Prostate gland (tissue), 2 donors: ENCODE measurements at regions not wholly inside any gene's neighbourhood (a gene's known extent, or its start where the extent isn't known, plus 50 kb on each side); places are given as distances from the start of the nearest gene placed in this dataset.

Source experiments
- POLR2A ChIP-seq: fragments of 450-650 bp; IDR thresholded peaks from one replicate; pipeline ENCODE4 v1.6.1; 2016; ENCODE audit warnings: antibody characterized with exemption, mild to moderate bottlenecking
- POLR2AphosphoS5 ChIP-seq: sonication (generic); formaldehyde crosslinking; IDR thresholded peaks from one replicate; pipeline ENCODE4 v1.6.1; 2017; ENCODE audit warnings: antibody characterized with exemption
- TF ChIP-seq, protein P1 (sequence below), 4 experiments: fragments of 200-600 bp in 2 of 4; fragments of 450-650 bp in 2 of 4; sonication (generic) in 2 of 4; IDR thresholded peaks; 1 replicate in 3 of 4; 2 replicates in 1 of 4; pipeline ENCODE4 v1.5.1; 2016 to 2019; ENCODE audit warnings: antibody characterized with exemption in 4 of 4, mild to moderate bottlenecking in 2 of 4, moderate library complexity in 2 of 4

GRCh38 chr16:9411426-9411825 is 320.0 kb downstream of the HAPSTR1 start:
- TF ChIP-seq, protein P1, sequence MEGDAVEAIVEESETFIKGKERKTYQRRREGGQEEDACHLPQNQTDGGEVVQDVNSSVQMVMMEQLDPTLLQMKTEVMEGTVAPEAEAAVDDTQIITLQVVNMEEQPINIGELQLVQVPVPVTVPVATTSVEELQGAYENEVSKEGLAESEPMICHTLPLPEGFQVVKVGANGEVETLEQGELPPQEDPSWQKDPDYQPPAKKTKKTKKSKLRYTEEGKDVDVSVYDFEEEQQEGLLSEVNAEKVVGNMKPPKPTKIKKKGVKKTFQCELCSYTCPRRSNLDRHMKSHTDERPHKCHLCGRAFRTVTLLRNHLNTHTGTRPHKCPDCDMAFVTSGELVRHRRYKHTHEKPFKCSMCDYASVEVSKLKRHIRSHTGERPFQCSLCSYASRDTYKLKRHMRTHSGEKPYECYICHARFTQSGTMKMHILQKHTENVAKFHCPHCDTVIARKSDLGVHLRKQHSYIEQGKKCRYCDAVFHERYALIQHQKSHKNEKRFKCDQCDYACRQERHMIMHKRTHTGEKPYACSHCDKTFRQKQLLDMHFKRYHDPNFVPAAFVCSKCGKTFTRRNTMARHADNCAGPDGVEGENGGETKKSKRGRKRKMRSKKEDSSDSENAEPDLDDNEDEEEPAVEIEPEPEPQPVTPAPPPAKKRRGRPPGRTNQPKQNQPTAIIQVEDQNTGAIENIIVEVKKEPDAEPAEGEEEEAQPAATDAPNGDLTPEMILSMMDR (IDR thresholded peaks at IDR 0.05): no peak
- TF ChIP-seq POLR2A: no peak
- no peak for TF ChIP-seq POLR2AphosphoS5
